Skeletal muscle cell (primary cell): ENCODE measurements at regions not wholly inside any gene's neighbourhood (a gene's known extent, or its start where the extent isn't known, plus 50 kb on each side); places are given as distances from the start of the nearest gene placed in this dataset.
"Not testable (repeated sequence)": the region's sequence is repeated elsewhere in the genome, so short reads cannot be mapped to it uniquely, and the experiment has no call there.

Source experiments
- DNase-seq: peaks from one replicate; pipeline ENCODE4 v3.0.0-alpha.2; 2010; ENCODE audit warnings: low read depth
- H3K4me3 ChIP-seq: 2 replicates; pipeline ENCODE4 v1.5.1; 2011; ENCODE audit warnings: low read depth, mild to moderate bottlenecking, control low read depth, low read length, moderate library complexity

GRCh38 chr9:67635067-67635466 lies 223.7 kb upstream of the ANKRD20A1 start:
- not testable (repeated sequence) for H3K4me3 ChIP-seq, DNase-seq

- DNase-seq, H3K4me3 ChIP-seq: not testable (repeated sequence)
Measured at GRCh38 chr9:67611900-67612299, 246.8 kb upstream of the ANKRD20A1 start.

GRCh38 chr9:67609872-67610271 lies 248.9 kb upstream of the ANKRD20A1 start:
- H3K4me3 ChIP-seq, DNase-seq: not testable (repeated sequence)

GRCh38 chr9:67609435-67609834 lies 249.3 kb upstream of the ANKRD20A1 start:
- not testable (repeated sequence) for H3K4me3 ChIP-seq, DNase-seq

GRCh38 chr9:67605113-67605512 lies 253.6 kb upstream of the ANKRD20A1 start:
- not testable (repeated sequence) for DNase-seq

GRCh38 chr9:67603609-67604008 lies 255.1 kb upstream of the ANKRD20A1 start:
- DNase-seq, H3K4me3 ChIP-seq: not testable (repeated sequence)

More at GRCh38 chr9:67605113-67605512, 253.6 kb upstream of the ANKRD20A1 start:
- H3K4me3 ChIP-seq = not testable (repeated sequence)

DNA sequence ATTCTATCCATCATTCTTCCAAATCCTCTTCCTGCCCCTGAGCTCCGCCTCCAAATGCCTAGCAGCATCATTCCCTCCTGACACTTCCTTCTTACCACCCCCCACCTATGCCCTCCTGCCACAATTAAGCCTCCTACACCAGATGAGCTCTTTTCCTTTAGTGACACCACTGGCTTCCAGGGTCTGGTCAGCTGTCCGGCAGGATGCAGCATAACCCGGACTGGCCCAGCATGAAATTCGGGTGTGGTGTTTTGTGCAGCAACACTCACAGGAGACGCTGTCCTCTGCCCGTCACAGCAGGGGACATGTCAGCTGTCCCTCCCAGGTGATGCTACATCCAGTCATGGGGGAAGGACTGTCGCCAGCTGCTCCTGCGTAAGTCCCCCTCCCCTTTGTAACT lies 266.3 kb upstream of the ANKRD20A1 start:
- H3K4me3 ChIP-seq, DNase-seq: not testable (repeated sequence)

DNA sequence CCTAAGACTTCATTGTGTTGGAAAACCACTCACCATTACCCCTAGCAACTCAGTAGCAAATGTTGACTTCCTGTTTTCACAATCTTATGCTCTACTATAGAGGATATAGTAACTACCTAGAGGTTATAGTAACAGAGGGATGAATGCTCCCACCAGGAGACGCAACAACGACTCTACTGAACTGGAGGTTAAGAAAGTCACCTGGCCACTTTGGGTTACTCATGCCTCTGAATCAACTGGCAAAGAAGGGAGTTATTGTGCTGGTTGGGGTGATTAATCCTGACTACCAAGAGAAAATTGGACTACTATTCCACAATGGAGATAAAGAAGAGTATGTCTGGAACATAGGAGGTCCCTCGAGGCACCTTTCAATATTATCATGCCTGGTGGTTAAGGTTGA lies 302.9 kb upstream of the ANKRD20A1 start:
- DNase-seq, H3K4me3 ChIP-seq: not testable (repeated sequence)

- not testable (repeated sequence) for DNase-seq, H3K4me3 ChIP-seq
Measured at GRCh38 chr9:67550044-67550443, 308.7 kb upstream of the ANKRD20A1 start.

- DNase-seq, H3K4me3 ChIP-seq: not testable (repeated sequence)
Measured at GRCh38 chr9:67529834-67530233, 328.9 kb upstream of the ANKRD20A1 start.

DNA sequence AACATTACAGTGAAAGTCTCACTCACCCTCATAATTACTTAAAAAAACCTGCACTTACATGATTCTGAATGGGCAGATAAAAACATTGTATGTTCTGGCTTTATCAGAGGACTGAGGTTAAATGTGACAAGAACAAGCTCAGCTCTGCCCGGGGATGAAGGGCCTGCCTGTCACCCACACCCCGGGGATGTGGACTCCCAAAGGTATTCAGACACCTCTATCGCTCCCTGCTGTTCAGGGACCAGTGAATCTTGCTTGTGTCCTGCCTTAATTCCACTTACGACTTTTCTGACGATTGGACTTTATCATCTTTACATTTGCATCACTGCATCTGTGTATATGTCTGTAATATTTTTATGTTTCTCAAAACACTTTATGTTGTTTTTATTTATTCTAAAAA lies 341.8 kb upstream of the ANKRD20A1 start:
- DNase-seq, H3K4me3 ChIP-seq: not testable (repeated sequence)

DNA sequence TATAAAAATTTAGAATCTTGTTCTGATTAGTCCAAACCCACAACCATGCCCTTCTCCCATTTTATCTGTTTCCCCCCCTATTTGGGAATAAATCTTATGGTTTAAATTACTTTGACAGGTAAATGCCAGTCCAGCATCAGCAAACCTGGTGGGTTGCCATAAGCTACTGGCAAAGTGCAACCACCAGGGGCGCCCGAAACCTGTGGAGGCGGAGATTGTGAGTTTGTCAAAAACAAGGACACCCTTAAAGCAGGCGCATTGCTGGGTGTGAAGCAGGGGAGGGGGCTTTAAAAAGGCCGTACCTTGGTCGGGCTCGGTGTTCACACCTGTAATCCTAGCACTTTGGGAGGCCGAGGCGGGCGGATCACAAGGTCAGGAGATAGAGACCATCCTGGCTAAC lies 344.1 kb upstream of the ANKRD20A1 start:
- not testable (repeated sequence) for H3K4me3 ChIP-seq, DNase-seq

GRCh38 chr9:67503728-67504369 lies 354.9 kb upstream of the ANKRD20A1 start:
- H3K4me3 ChIP-seq, DNase-seq: not testable (repeated sequence)

GRCh38 chr9:67492028-67492427 lies 366.7 kb upstream of the ANKRD20A1 start:
- not testable (repeated sequence) for DNase-seq, H3K4me3 ChIP-seq

DNA sequence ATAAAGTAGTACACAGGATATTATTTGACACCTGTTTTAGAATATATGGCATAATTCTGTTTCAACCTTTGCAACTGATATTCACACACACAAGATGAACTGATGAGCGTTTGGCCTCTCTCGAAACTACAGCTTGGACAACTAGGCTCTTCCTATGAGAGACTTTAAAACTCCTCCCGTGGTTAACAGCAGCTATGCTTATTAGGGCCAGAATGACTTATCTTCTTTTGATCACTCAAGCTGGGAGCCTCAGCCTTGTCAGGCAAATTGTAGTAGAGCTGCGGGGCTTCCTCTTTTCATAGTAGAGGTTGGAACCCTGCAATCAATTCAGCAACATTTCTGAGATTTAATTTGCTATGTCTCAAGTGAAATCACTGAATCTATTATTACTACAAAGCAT lies 381.3 kb upstream of the ANKRD20A1 start:
- DNase-seq, H3K4me3 ChIP-seq: not testable (repeated sequence)

GRCh38 chr9:67470739-67471138 lies 388.0 kb upstream of the ANKRD20A1 start:
- not testable (repeated sequence) for H3K4me3 ChIP-seq, DNase-seq

GRCh38 chr9:67468326-67468725 lies 390.4 kb upstream of the ANKRD20A1 start:
- H3K4me3 ChIP-seq, DNase-seq: not testable (repeated sequence)

- DNase-seq = not testable (repeated sequence)
Measured at GRCh38 chr9:67461796-67462757, 396.7 kb upstream of the ANKRD20A1 start.

GRCh38 chr9:67452941-67453340 lies 405.8 kb upstream of the ANKRD20A1 start:
- H3K4me3 ChIP-seq, DNase-seq: not testable (repeated sequence)

More at GRCh38 chr9:67461796-67462757, 396.7 kb upstream of the ANKRD20A1 start:
- H3K4me3 ChIP-seq = not testable (repeated sequence)

DNA sequence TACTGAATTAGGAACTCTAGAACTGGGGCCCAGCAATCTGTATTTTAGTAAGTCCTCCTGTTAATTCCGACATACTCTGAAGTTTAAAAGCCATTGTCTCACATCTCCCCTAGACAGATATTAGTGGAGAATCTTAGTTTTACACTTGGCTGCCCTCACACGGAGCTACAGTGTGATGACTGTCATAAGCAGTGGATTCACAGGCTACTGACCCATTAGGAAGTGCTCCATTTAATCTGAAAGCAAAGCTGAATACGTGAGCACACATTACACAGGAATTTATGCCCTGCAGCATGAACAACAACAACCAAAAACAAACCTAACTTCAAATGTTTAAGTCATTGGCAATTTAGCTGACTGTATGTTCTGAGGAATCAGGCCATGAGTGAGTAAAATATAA lies 416.4 kb upstream of the ANKRD20A1 start:
- not testable (repeated sequence) for H3K4me3 ChIP-seq, DNase-seq
